Fibroblast of the aortic adventitia (primary cell): ENCODE measurements at regions not wholly inside any gene's neighbourhood (a gene's known extent, or its start where the extent isn't known, plus 50 kb on each side); places are given as distances from the start of the nearest gene placed in this dataset.

ENCODE experiments used
- DNase-seq: peaks from one replicate; pipeline ENCODE4 v3.0.0-alpha.2; 2010; ENCODE audit warnings: low read depth
- H3K4me3 ChIP-seq: 2 replicates; pipeline ENCODE4 v1.5.1; 2011; ENCODE audit warnings: low read depth, mild to moderate bottlenecking, control low read depth, low read length, moderate library complexity
- CTCF ChIP-seq: IDR thresholded peaks from 2 replicates; pipeline ENCODE4 v1.5.1; 2011; ENCODE audit warnings: mild to moderate bottlenecking, low read length, control low read depth, inconsistent platforms; ENCODE audit not compliant: insufficient read depth

- DNase-seq = no peak
- H3K4me3 ChIP-seq = no peak overlapping the region
These were observed 53.8 kb upstream of the C2CD4B start for GRCh38 chr15:62218841-62219240.

GRCh38 chr15:62219799-62220198 is 54.7 kb upstream of the C2CD4B start:
- no peak for DNase-seq
- no peak for TF ChIP-seq CTCF
- H3K4me3 ChIP-seq = no peak overlapping the region

More at GRCh38 chr15:62218841-62219240, 53.8 kb upstream of the C2CD4B start:
- no peak for TF ChIP-seq CTCF

- no peak for TF ChIP-seq CTCF
- DNase-seq = no peak
These were observed 57.9 kb upstream of the C2CD4B start for GRCh38 chr15:62223020-62223419.

GRCh38 chr15:62228604-62229003 is 63.5 kb upstream of the C2CD4B start:
- no peak for TF ChIP-seq CTCF
- no peak overlapping the region for H3K4me3 ChIP-seq
- DNase-seq = no peak

More at GRCh38 chr15:62223020-62223419, 57.9 kb upstream of the C2CD4B start:
- H3K4me3 ChIP-seq = no peak overlapping the region

GRCh38 chr15:62231856-62232255 is 66.8 kb upstream of the C2CD4B start:
- H3K4me3 ChIP-seq = no peak overlapping the region
- no peak for TF ChIP-seq CTCF
- DNase-seq = no peak

- no peak for TF ChIP-seq CTCF
- no peak overlapping the region for H3K4me3 ChIP-seq
- no peak for DNase-seq
These were observed 75.3 kb upstream of the C2CD4B start for GRCh38 chr15:62240121-62241096.
